Hematopoietic multipotent progenitor cell treated with erythropoietin and hydrocortisone succinate and interleukin-3 and kit ligand, for 17 days (in vitro differentiated cells): ENCODE measurements at regions not wholly inside any gene's neighbourhood (a gene's known extent, or its start where the extent isn't known, plus 50 kb on each side); places are given as distances from the start of the nearest gene placed in this dataset.
"Not testable (repeated sequence)": the region's sequence is repeated elsewhere in the genome, so short reads cannot be mapped to it uniquely, and the experiment has no call there.

ENCODE experiments used
- DNase-seq: peaks from one replicate; pipeline ENCODE4 v3.0.0-alpha.2; 2015; ENCODE audit warnings: low spot score

DNA sequence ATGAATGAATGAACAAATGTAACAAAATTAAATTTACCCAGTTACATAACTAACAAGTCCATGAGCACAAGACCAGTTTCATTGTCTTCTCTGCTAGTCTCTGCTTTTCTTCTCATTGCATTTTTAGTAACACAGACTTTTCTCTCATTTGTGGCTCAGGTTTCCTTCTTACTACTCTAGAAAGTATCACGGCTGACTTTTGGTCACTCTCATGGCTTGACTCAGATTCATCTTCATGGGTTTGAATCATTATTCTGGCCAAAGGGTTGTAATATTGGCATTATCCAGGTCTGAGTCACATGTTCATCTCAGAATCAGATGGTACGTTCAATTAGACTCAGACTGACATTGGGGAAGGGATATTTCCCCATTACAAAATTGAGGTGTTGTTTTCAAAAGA, 121.5 kb upstream of the SATB1 start:
- DNase-seq: no peak

DNA sequence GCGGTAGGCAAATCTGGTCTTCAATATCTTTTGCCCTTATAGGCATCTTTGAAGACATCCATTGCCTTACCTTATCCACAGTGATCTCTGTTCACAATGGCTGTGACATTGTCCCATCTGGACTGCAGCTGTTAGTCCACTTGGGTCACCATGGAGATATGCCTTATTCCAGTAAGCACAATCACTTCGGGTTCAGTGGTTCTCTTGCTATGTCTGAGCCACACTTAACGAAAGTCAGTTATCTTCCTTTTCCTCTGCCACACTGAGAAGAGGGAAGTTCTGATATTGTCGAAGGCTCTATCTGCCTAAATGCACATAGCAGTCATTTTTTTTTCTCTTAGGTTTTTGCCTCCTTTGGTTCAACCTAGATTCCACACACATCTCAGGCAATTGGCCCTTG, 119.0 kb upstream of the SATB1 start:
- DNase-seq: no peak

DNA sequence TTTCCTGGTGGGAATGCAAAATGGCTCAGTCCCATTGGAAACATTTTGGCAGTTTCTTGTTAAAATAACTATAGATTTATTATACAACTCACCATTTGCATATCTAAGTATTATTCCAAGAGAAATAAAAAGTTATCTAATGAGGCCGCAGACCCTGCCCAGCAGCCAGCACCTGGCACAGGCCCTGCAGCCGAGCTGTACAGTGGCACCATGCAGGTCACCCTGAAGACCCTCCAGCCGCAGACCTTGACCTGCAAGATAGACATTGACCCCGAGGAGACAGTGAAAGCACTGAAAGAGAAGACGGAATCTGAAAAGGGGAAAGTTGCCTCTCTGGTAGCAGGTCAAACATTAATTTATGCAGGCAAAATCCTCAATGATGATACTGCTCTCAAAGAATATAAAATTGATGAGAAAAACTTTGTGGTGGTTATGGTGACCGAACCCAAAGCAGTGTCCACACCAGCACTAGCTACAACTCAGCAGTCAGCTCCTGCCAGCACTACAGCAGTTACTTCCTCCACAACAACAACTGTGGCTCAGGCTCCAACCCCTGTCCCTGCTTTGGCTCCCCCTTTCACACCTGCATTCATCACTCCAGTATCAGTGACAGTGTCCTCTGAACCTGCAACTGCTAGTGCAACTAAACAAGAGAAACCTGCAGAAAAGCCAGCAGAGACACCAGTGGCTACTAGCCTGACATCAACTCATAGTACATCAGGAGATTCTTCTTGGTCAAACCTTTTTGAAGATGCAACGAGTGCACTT, 113.5 kb upstream of the SATB1 start:
- no peak for DNase-seq

DNA sequence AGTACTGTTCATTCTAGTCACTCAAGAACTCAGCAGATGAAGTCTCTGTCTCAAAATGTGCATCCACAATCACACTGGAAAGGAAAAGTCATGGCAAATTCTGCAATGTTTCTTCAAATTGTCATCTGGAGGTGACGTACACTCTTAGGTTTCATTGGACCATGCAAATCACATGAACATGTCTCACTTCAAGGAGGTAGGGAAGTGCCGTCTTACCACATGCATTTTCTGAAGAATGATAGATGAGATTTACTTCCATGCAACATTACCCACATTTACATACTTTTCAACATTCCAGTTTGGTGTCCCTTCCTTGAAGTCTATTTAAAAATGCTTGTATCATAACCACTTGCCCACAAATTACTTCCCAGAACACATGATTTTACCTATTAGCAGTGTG, 107.9 kb upstream of the SATB1 start:
- no peak for DNase-seq

DNA sequence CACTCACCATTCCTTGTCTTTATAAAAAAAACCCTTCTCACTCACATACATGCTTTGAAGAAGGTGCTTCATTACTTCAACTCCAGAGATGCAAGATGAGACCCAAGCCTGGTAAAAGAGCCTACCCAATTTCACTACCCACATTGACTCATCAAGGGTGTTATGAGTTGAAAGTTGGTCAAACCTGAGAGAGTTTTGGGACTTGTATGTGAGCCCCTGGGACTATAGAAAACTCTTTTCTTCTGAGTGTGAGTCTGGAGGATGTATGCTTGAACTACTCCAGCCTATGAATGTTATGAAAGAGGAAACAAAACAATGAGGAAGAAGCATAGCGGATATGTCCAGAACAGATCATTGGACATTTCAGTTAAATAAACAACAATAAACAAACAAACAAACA, 106.5 kb upstream of the SATB1 start:
- no peak for DNase-seq

DNA sequence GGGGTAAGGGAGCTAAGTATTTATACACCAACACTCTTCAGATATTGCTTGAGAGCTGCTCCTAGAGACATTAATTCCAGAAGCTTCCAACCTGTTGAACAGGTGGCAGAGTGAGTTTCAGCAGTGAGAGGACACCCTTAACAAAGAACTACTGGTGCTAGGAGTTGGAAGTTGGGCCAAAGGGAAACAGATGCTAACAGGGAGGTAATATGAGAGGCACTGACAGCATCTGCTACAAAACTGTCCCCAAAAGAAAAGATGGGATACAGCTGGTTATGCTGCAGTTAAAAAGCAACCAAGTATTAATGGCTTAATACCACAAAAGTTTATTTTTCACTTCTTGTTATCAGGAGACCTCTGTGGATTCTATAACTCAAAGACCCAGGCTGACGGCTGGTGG, 104.5 kb upstream of the SATB1 start:
- no peak for DNase-seq

DNA sequence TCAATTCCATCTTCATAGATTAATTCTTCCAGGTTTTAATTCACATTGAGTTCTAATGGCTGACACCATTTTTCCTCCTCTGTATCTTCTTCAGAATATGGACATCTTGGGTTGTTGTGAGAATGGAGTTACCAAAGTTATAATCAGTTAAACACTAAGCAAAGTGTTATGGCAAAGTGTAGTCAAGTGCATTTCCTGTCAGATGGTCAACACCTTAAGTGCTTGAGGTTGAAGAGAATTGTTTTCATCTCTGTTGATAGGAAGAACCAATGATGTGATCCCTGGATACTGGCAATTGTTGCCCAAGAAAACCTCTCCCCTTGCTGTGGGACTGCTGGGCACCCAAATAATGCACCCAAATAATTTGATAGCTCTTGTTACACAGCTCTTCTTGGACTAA, 102.6 kb upstream of the SATB1 start:
- no peak for DNase-seq

DNA sequence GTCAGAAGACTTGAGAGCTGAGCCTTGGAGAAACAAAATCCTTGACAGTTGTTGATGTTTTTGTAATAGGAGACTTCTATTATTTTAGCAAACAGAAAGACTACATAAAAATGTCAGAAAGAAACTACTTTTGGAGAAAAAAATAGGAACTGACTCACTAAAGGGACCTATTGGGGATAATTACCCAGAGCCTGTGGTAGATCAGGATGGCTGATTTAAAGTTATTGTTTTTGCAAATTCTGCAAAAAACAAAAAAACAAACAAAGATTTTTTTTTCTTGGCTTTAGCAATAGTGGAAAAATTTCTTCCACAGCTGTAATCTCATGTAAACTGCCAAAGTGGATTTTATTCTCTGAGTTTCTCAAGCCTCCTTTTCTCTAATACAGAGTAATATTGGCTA, 101.5 kb upstream of the SATB1 start:
- DNase-seq: no peak

DNA sequence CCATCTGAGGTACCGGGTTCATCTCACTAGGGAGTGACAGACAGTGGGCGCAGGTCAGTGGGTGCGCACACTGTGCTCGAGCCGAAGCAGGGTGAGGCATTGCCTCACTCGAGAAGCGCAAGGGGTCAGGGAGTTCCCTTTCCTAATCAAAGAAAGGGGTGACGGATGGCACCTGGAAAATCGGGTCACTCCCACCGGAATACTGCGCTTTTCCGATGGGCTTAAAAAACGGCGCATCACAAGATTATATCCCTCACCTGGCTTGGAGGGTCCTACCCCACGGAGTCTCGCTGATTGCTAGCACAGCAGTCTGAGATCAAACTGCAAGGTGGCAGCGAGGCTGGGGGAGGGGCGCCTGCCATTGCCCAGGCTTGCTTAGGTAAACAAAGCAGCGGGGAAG, 91.0 kb upstream of the SATB1 start:
- DNase-seq: not testable (repeated sequence)

DNA sequence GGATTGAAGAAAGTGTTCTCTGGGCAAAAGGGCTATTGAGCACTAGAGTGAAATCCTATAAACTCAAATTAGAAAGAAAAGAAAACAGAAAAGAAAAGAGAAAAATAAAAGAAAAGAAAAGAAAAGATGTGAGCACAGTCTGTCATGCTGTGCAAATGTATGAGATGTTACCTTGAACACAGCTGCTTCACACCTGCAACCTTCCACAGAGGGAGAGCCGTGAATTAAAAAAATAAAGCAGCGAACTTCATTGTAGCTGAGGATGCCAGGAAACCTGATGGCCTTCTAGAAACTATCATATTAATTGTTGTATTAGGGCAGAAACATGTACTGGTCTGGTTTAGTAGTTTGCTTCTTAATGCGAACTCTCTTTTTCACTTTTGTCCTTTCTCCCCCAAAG, 88.0 kb upstream of the SATB1 start:
- no peak for DNase-seq

DNA sequence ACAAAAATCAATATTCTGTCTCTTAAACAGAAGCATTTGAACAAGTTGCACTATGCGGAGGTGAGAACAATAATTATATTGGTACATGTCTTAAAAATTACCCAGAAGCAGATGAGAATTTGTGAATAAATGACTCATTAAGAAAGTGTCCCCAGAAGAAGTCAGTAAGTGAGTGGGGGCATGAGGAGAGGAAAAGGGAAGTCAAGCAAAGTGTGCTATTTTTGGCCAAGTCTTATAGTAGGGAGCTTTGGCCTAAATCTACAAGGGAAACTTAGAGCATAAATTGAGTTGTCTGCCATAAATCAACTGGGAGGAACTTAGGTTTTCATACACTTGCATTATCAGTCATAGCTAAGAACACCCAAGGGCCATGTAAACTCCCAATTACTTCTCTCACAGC, 86.9 kb upstream of the SATB1 start:
- DNase-seq: no peak

DNA sequence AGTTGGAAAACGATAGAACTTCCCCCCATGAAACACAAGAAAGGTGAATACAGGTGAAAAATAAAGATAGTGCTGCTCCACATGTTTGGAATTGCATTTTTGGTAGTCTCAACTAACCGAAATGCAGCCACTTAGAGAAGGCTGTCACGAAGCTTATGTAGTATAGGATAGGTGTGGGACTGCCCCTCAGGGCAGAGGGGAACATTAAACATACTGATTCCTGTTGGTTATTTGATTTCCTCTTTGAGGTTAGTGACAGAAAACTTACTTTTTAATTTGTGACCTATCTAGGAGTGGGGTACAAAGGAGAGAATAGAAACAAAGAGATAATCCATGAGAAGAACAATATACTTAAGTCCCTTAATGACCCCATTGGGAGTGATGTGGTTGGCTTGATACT, 85.8 kb upstream of the SATB1 start:
- DNase-seq: no peak

DNA sequence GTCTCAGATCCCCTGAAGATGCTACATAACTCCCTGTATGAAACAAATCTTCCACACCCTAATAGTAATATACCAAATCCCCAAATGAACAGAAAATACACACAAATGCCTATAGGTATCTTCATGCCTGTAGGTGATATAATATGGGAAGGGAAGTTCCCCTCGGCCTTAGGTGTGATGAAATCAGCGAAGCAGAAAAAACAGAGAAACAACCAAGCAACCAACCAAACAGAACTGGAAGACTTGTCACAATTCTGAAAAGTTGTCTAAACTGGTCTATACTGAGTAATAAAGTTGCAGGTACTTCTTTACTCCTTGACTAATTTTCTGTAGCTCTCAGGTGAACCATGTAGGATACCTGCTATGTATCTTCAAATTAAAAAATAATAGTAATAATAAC, 82.2 kb upstream of the SATB1 start:
- no peak for DNase-seq

DNA sequence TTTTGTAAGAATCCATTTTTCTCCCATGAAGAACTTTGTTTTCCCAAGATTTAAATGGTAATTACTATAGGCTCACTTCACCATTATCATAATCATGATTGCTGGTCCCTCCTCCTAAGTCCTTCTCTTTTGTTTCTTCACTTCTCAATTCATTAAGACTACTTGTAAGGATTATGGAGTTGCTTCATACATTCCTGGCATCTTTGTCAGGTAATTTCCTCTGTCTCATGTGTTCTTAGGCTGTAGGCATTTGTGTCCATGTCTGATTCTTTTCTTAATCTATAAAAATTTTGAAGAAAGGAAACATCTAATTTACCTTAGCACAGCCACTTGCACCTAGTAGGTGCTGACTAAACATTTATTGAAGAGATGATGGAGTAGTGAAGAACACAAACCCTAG, 79.9 kb upstream of the SATB1 start:
- no peak for DNase-seq

DNA sequence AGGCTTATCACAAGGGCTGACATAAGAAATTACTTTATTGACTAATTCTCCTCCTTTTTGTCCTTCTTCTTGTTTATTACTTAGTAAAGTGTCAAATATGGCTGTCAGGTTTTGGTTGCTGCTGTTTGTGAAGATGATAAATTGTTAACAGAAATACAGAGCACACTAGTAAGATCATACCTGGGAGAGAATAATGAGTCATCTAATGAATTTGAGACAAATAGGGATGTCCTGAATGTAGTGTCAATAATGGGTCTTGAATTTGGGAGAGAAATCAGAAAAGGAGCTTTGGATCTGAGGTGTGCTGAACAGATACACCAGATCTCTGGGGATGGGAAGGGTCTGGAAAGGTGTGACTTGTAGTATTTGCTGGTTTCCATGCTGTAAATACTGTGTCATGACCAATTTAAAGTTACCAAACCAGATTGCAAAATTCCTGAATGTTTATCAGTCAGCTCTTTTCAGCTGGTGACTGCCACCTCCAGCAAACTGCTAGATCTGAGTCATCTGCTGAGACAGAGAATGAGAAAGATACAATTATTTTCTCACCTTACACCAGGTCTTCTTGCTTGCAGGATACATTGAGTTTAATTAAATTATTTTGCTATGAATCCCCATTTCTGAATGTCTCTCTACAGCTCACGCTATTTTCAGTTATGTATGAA, 76.7 kb upstream of the SATB1 start:
- no peak for DNase-seq

DNA sequence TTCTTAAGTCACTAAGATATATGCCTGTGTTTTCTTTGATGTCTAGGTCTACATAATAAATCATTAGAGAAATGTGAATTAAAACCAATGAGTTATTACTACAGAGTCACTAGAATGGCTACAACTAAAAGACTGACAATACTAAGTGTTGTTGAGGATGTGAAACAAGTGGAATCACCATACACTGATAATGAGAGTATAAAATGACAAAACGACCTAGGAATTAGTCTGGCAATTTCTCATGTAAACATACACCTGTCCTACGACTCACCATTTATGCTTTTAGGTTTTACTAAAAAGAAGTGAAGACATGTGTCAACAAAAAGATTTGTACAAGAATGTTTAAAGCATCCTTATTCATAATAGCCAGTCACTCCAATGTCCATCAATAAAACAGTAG, 75.2 kb upstream of the SATB1 start:
- no peak for DNase-seq

DNA sequence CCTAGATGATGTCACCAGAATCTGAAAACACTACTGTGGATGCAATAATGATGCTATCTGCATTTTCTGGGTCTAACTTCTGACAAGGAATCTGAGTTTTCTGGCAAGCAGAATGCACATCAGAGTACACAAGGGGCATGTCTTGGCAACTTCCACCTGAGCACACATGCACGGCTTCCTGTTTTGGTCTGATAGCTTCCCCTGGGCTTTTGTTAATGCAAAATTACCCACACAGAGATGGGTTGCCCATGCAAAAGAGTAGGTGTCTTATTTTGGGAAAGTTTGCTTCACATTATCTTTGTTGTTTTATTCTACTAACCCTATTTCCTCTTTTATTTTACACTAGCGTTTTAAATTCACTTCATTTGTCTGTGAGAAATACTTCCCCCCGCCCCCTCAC, 74.2 kb upstream of the SATB1 start:
- no peak for DNase-seq

DNA sequence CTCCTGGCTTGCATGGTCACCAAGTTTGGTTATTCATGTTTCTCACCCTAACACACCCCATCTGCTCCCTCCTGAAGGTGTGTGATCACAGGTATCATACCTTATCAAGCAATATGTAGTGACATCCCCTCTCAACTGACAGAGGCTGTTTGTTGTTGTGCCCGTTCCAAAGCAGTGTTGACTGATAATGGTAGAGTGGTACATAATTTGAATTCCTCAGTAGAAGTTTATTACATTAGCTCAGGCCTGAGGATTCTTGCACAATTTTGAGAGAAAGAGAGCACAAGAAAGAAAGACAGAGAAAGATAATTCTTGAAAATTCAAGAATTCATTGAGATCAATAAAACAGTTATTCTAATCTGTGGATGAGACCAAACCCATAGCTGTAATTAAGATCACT, 69.1 kb upstream of the SATB1 start:
- DNase-seq: no peak

DNA sequence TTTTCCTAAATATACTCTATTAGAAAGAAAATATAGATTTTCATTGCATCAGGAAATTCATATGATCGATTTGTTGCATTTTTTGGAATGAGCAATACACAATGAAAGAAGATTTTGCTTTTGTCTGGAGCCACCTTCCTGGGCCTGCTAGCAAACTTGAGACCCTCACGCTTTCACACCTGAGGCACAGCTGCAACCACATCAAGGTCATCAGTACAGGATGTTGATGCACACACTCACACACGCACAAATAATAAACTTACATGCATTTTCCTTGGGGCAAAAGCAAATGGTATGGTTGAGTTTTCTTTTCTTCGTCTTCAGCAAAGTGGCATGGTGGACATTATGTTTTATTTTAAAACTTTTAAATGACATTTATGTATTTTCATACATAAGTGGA, 64.8 kb upstream of the SATB1 start:
- DNase-seq: no peak

DNA sequence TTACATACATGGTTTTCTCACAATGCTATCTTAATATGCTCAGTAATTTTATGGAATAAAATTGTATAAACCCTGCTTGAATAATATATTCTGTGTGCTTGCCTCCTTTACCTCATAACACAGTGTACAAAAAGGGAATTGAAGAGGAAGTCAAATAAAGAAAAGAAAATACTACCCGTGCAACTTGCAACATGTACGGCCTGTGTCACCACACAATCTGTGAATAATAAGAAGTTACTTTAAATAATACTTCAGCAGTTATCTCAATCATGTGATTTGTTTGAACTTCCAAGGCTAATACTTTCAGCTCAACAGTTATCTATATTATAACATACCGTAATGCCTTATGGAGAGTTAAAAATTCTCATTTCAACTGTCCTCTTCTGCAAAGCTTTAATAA, 58.1 kb upstream of the SATB1 start:
- DNase-seq: no peak

DNA sequence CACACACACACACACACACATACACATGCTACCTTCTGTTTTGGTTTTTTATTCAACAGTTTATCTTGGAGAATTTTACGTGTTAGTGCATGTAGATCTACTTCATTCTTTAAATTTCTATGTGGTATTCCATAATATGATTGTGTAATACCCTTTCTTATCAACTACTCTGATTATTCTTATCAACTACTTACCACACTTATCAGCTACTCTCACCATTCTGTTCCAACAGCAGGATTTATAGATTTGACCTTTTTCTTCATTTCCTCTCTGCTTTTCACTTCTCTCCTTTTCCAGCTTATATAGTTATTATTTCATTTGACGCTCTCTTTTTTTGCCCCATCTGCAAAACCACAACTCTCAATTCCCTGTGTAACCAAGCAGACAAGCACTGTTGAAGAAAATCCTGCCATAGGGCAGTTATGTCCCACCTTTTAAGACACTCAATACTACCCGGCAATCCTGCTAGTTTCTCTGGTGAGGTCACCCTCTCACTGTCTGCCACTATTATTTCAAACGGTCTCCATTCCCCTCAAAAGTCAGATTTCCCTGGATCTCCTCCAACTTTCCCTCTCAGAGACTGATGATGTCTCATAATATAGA, 56.9 kb upstream of the SATB1 start:
- DNase-seq: no peak

DNA sequence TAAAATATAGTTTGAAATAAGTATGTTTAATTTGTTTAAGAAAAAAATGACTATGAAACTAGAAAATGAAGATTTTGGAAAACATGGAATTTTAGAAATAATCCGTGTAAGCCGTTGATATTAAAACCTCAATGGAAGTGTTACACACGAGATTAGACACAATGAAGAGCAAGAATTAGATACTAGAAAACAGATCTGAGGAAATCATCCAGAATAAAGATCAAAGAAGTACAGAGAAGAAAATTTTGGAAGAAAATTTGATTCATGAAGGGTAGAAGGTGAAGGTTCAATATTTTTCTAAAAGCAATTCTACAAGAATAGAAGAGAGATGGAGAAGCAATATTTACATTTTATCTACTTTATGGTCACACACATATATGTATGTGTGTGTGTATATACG, 52.5 kb upstream of the SATB1 start:
- DNase-seq: no peak
